Activated T-helper 1 cell treated with anti-CD3 and anti-CD28 coated beads, Interleukin-12 subunit alpha, Interleukin-12 subunit beta, Interleukin-2, Interleukin-4 antibody, amounts not matched to agents 30 ng/mL and 10 ng/mL and 1 ng/mL, durations not matched to agents 14 hours and 24 hours and 36 hours (primary cell): ENCODE measurements at regions not wholly inside any gene's neighbourhood (a gene's known extent, or its start where the extent isn't known, plus 50 kb on each side); places are given as distances from the start of the nearest gene placed in this dataset.

ENCODE experiments used
- DNase-seq: peaks from one replicate; pipeline ENCODE4 v3.0.0; 2021; ENCODE audit warnings: low spot score
- H3K27ac Mint-ChIP-seq: one replicate; pipeline ENCODE4 v1.8.0; 2021; ENCODE audit warnings: mild to moderate bottlenecking, mixed read lengths
- H3K27me3 Mint-ChIP-seq: one replicate; pipeline ENCODE4 v1.8.0; 2022; ENCODE audit warnings: mild to moderate bottlenecking, moderate library complexity, mixed read lengths; ENCODE audit not compliant: insufficient read depth
- H3K36me3 Mint-ChIP-seq: one replicate; pipeline ENCODE4 v1.8.0; 2021; ENCODE audit warnings: low read depth, mixed read lengths
- H3K4me1 Mint-ChIP-seq: one replicate; pipeline ENCODE4 v1.8.0; 2021; ENCODE audit warnings: low read depth, mixed read lengths
- H3K4me3 Mint-ChIP-seq: one replicate; pipeline ENCODE4 v1.8.0; 2021; ENCODE audit warnings: mild to moderate bottlenecking, moderate library complexity, mixed read lengths
- H3K9me3 Mint-ChIP-seq: one replicate; pipeline ENCODE4 v1.8.0; 2021; ENCODE audit warnings: mixed read lengths
- intact Hi-C: fragments of 100-400 bp; cut with micrococcal nuclease; formaldehyde crosslinking; loops from one replicate; pipeline ENCODE4 v1.15.1; 2024

GRCh38 chr4:111871802-111872201 is 273.5 kb upstream of the FAM241A start:
- no peaks in the 10 kb centered on the region for H3K36me3 Mint-ChIP-seq
- no peaks in the 10 kb centered on the region for H3K27me3 Mint-ChIP-seq
- no peaks in the 10 kb centered on the region for H3K4me1 Mint-ChIP-seq
- no peak overlapping the region for H3K4me3 Mint-ChIP-seq
- no peaks in the 10 kb centered on the region for H3K9me3 Mint-ChIP-seq
- no peak for DNase-seq
- no peak overlapping the region for H3K27ac Mint-ChIP-seq
- intact Hi-C loops: no loop called here

DNA sequence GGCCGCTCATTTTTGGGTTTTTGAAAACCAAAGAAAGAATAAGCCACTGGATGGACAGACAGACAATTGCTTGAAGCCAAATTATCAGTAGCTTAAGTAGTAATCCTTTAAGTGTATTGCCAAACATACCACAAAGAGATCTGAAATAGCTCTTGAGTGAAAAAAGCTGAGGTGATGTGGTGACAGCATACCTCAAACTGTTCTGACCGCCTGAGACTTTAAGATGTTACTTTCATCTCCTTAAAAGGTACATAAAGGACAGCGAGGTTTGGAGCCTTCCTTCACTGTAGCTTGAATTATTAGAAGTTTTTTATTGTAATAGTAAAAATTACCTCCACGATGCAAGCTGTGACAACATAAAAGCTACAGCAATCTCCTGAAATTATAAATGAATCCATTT is 271.5 kb upstream of the FAM241A start:
- Mint-ChIP-seq H3K4me1 (no peaks in the 10 kb centered on the region), H3K4me3 (no peak overlapping the region), H3K36me3 (no peaks in the 10 kb centered on the region), H3K27me3 (no peaks in the 10 kb centered on the region), H3K27ac (no peak overlapping the region), H3K9me3 (no peaks in the 10 kb centered on the region)
- intact Hi-C loops: no loop called here
- DNase-seq: no peak

- Mint-ChIP-seq H3K36me3 (no peaks in the 10 kb centered on the region), H3K9me3 (no peaks in the 10 kb centered on the region), H3K4me3 (no peak overlapping the region), H3K4me1 (no peaks in the 10 kb centered on the region), H3K27me3 (no peaks in the 10 kb centered on the region), H3K27ac (no peak overlapping the region)
- DNase-seq: no peak
- intact Hi-C loops: no loop called here
Observed at GRCh38 chr4:111879539-111879938, 265.7 kb upstream of the FAM241A start.

DNA sequence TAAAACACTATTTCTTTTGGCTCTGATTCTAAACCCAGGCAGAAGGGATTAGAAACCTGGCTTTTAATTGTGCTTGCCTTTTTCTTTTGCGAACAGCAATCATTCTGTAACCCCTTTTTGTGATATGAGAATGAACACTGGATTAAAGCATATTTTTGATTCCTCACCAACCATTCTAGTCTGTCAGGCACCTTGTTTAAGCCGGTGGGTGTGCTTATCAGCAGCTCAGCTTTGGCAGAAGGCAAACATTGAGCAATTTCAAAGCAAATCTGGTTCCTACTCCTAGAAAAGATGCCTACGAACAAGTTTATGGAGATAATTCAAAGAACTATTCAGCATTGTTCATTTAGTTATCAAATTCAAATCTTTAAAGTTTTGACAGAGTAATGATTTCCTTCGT is 265.1 kb upstream of the FAM241A start:
- no peak overlapping the region for H3K4me3 Mint-ChIP-seq
- no peak for DNase-seq
- no peaks in the 10 kb centered on the region for H3K27me3 Mint-ChIP-seq
- no peaks in the 10 kb centered on the region for H3K9me3 Mint-ChIP-seq
- no peaks in the 10 kb centered on the region for H3K4me1 Mint-ChIP-seq
- H3K36me3 Mint-ChIP-seq: no peaks in the 10 kb centered on the region
- intact Hi-C loops: no loop called here
- H3K27ac Mint-ChIP-seq: no peak overlapping the region

GRCh38 chr4:111883557-111883999 is 261.7 kb upstream of the FAM241A start:
- H3K4me3 Mint-ChIP-seq: no peak overlapping the region
- H3K36me3 Mint-ChIP-seq: no peaks in the 10 kb centered on the region
- DNase-seq: no peak
- no peaks in the 10 kb centered on the region for H3K9me3 Mint-ChIP-seq
- no peaks in the 10 kb centered on the region for H3K27me3 Mint-ChIP-seq
- intact Hi-C loops: no loop called here
- H3K27ac Mint-ChIP-seq: no peak overlapping the region
- H3K4me1 Mint-ChIP-seq: no peaks in the 10 kb centered on the region

DNA sequence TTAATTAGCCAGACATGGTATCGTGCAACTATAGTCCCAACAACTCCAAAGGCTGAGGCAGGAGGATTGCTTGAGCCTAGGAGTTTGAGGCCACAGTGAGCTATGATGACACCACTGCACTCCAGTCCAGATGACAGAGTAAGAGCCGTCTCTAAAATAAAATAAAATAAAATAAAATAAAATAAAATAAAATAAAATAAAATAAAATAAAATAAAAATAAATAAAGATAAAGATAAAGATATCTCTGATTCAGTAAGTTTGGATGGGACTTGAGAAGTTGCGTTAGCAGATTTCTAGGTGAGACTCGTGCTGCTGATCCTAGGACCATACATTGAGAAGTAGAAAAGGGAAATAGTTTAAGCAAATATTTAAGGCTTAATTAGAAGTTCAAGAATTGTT is 254.8 kb upstream of the FAM241A start:
- H3K27me3 Mint-ChIP-seq: no peaks in the 10 kb centered on the region
- no peak overlapping the region for H3K27ac Mint-ChIP-seq

DNA sequence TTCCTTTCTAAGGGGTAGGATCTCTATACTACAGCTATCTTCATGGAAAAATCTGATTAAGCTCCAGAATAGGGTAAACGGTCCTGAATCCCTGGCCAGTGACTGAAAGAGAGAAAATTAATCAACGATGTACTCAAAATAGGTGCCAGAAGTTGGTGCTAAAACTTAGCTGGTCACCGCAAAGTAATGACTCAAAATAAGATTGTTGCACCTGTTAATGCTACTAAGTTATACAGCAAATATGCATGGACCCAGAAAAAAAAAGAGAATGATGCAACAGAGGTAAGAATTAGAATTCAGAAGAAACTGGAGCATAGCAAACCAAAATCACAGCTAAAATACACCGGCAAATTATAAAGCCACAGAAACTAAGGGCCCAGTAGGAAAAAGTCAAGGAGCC is 239.7 kb upstream of the FAM241A start:
- H3K4me3 Mint-ChIP-seq: no peak overlapping the region
- H3K27ac Mint-ChIP-seq: no peak overlapping the region
- H3K4me1 Mint-ChIP-seq: no peaks in the 10 kb centered on the region
- no peak for DNase-seq
- intact Hi-C loops: no loop called here
- H3K9me3 Mint-ChIP-seq: no peaks in the 10 kb centered on the region
- H3K27me3 Mint-ChIP-seq: peaks cover 5% of the 10 kb centered on the region
- no peaks in the 10 kb centered on the region for H3K36me3 Mint-ChIP-seq

More for the DNA sequence above, 254.8 kb upstream of the FAM241A start:
- Mint-ChIP-seq H3K9me3 (peaks cover 6% of the 10 kb centered on the region), H3K4me1 (no peaks in the 10 kb centered on the region), H3K4me3 (no peak overlapping the region), H3K36me3 (no peaks in the 10 kb centered on the region)
- DNase-seq: no peak
- intact Hi-C loops: loop anchor here (10.0 kb wide), 1 partner anchor 556 kb away; no protein-coding TSS in a partner anchor

DNA sequence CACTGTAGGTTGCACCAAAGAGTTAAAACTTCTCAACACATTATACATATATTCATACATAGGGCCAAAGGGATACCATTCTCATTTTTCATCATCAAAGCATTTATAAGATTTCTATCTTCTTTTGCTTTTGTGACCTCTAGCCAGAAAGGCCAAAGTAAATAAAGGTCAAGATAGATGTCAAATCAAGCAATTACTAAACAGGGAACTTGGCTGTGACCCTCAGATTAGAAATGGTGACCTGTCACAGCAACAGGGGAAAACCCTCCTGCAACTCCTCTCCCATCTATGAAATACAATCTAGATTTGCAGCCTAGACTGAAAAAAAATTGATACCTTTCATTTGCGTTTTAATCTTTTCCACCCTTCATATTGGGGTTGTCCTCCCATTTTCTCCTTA is 225.6 kb upstream of the FAM241A start:
- intact Hi-C loops: no loop called here
- Mint-ChIP-seq H3K4me3 (no peak overlapping the region), H3K36me3 (no peaks in the 10 kb centered on the region), H3K4me1 (no peaks in the 10 kb centered on the region), H3K9me3 (no peaks in the 10 kb centered on the region), H3K27me3 (no peaks in the 10 kb centered on the region), H3K27ac (no peak overlapping the region)
- DNase-seq: no peak

DNA sequence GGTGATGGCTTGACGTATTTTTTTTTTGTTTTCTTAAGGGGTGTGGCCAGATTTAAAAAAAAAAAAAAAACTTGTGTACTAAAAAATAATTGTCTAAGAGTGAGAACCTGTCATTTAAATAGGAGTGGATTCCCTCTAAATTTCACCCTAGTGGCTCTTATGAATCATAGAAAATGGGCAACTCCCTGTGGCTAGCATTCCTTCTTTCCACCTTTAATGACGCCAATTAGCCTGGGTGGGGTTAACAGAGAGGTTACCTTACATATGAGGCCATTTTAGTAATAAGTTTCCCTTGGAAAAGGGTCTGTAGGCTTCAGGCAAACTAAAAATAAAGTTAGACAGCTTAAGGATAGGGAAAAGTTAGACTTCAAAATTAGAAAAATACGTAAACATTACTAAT is 223.5 kb upstream of the FAM241A start:
- Mint-ChIP-seq H3K27ac (no peak overlapping the region), H3K4me1 (no peaks in the 10 kb centered on the region), H3K9me3 (no peaks in the 10 kb centered on the region), H3K4me3 (no peak overlapping the region), H3K36me3 (no peaks in the 10 kb centered on the region), H3K27me3 (no peaks in the 10 kb centered on the region)
- no peak for DNase-seq
- intact Hi-C loops: no loop called here

- Mint-ChIP-seq H3K4me3 (no peak overlapping the region), H3K9me3 (no peaks in the 10 kb centered on the region), H3K27me3 (no peaks in the 10 kb centered on the region), H3K27ac (no peak overlapping the region), H3K4me1 (no peaks in the 10 kb centered on the region), H3K36me3 (no peaks in the 10 kb centered on the region)
- intact Hi-C loops: no loop called here
- DNase-seq: no peak
Observed at GRCh38 chr4:111923786-111924185, 221.5 kb upstream of the FAM241A start.

DNA sequence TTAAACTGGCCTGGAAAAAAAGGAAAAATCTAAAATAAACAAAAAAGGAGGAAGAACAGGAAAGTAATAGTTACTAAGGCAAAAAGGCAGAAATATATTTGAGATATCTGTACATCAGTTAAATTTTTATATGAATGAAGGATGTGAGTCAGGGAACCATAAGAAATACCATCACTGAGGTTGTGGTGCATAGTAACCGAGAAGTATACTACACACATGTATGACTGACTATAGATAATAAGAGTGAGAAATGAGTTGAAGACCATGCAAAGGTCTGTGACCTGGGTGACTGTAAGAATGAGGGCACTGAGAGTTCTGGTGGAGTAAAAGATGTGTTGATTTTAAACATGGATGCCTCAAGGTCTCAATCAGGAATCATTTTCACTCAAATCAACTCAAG is 220.6 kb upstream of the FAM241A start:
- Mint-ChIP-seq H3K4me1 (no peaks in the 10 kb centered on the region), H3K36me3 (no peaks in the 10 kb centered on the region), H3K9me3 (no peaks in the 10 kb centered on the region), H3K27me3 (no peaks in the 10 kb centered on the region), H3K27ac (no peak overlapping the region), H3K4me3 (no peak overlapping the region)
- DNase-seq: no peak
- intact Hi-C loops: no loop called here

DNA sequence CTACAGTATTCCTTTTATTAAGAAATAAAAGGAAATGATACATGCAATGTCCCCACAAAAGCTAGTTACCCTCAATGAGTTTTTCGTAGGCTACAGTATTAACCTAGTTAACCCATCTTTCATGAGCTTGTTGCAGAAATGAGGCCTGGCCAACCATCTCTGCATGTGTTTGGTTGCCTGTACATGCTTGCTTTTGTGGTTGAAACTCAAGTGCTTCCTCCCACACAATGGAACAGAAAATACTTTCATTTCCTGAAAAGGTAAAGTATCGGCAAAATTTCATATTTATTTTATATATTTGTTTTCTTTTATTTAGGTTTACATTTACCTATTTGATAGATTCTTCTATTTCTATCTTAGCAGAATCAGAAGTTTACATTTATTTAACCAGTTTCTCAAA is 214.6 kb upstream of the FAM241A start:
- Mint-ChIP-seq H3K27me3 (peaks cover 11% of the 10 kb centered on the region), H3K4me3 (no peak overlapping the region), H3K4me1 (no peaks in the 10 kb centered on the region), H3K9me3 (no peaks in the 10 kb centered on the region), H3K36me3 (no peaks in the 10 kb centered on the region), H3K27ac (no peak overlapping the region)
- intact Hi-C loops: no loop called here
- no peak for DNase-seq

GRCh38 chr4:111933703-111934102 is 211.6 kb upstream of the FAM241A start:
- H3K27me3 Mint-ChIP-seq: peaks cover 13% of the 10 kb centered on the region
- DNase-seq: no peak
- H3K36me3 Mint-ChIP-seq: no peaks in the 10 kb centered on the region
- H3K4me1 Mint-ChIP-seq: no peaks in the 10 kb centered on the region
- intact Hi-C loops: no loop called here
- H3K4me3 Mint-ChIP-seq: no peak overlapping the region
- no peaks in the 10 kb centered on the region for H3K9me3 Mint-ChIP-seq
- H3K27ac Mint-ChIP-seq: no peak overlapping the region

DNA sequence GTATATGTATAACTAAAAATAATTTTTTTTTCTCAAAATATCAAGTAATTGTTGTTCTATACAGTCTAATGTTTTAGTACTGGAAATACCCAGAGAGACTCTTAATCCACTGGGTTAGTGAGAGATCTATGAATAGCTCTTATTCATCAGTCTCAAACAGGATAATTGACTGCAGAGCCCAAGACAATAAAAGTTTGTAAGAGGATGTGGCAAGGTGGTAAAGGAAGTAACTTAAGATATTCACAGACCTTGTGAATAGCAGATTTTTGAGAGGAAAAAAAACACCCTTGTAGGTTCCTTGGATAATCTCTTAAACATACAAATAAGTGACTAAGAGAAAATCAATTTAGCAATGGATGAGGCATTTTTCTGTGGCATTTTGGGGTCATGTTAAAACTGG is 210.9 kb upstream of the FAM241A start:
- peaks cover 13% of the 10 kb centered on the region for H3K27me3 Mint-ChIP-seq
- no peak overlapping the region for H3K4me3 Mint-ChIP-seq
- intact Hi-C loops: no loop called here
- H3K4me1 Mint-ChIP-seq: no peaks in the 10 kb centered on the region
- no peaks in the 10 kb centered on the region for H3K36me3 Mint-ChIP-seq
- no peak for DNase-seq
- H3K9me3 Mint-ChIP-seq: no peaks in the 10 kb centered on the region
- H3K27ac Mint-ChIP-seq: no peak overlapping the region
